HFFc6 (cell line): ENCODE measurements at regions not wholly inside any gene's neighbourhood (a gene's known extent, or its start where the extent isn't known, plus 50 kb on each side); places are given as distances from the start of the nearest gene placed in this dataset.

Experiments
- DNase-seq: peaks from one replicate; pipeline ENCODE4 v3.0.0-alpha.2; 2018
- H3K27ac Mint-ChIP-seq: 2 replicates; pipeline ENCODE4 v1.8.0; 2020; ENCODE audit warnings: mild to moderate bottlenecking, mixed read lengths
- H3K27me3 Mint-ChIP-seq: 2 replicates; pipeline ENCODE4 v1.8.0; 2021; ENCODE audit warnings: mild to moderate bottlenecking, moderate library complexity, mixed read lengths; ENCODE audit not compliant: insufficient read depth
- H3K36me3 Mint-ChIP-seq: 2 replicates; pipeline ENCODE4 v1.8.0; 2021; ENCODE audit warnings: low read depth, mixed read lengths
- H3K4me1 Mint-ChIP-seq: 2 replicates; pipeline ENCODE4 v1.8.0; 2020; ENCODE audit warnings: low read depth, mixed read lengths
- H3K4me3 Mint-ChIP-seq: 2 replicates; pipeline ENCODE4 v1.8.0; 2020; ENCODE audit warnings: mild to moderate bottlenecking, moderate library complexity, mixed read lengths
- H3K9me3 Mint-ChIP-seq: 2 replicates; pipeline ENCODE4 v1.8.0; 2020; ENCODE audit warnings: mild to moderate bottlenecking, mixed read lengths
- CTCF ChIP-seq: fragments of 200-600 bp; sonication (generic); IDR thresholded peaks from 2 replicates; pipeline ENCODE4 v1.5.0; 2021; ENCODE audit warnings: antibody characterized with exemption, mild to moderate bottlenecking

- no peaks in the 10 kb centered on the region; the same call in 1 of the 2 replicates for H3K36me3 Mint-ChIP-seq
- H3K27ac Mint-ChIP-seq: no peak overlapping the region
- no peaks in the 10 kb centered on the region for H3K4me1 Mint-ChIP-seq
- H3K27me3 Mint-ChIP-seq: no peaks in the 10 kb centered on the region
- H3K4me3 Mint-ChIP-seq: no peak overlapping the region
- DNase-seq: no peak
- peaks cover 31% of the 10 kb centered on the region for H3K9me3 Mint-ChIP-seq
- TF ChIP-seq CTCF: peak; percentile 69
These were observed 75.3 kb upstream of the OR4E1 start for GRCh38 chr14:21748869-21749303.

GRCh38 chr14:21735639-21736307 is 62.2 kb upstream of the OR4E1 start:
- H3K27ac Mint-ChIP-seq: no peak overlapping the region
- H3K9me3 Mint-ChIP-seq: peaks cover 27% of the 10 kb centered on the region
- no peak for DNase-seq
- no peak for TF ChIP-seq CTCF
- H3K4me1 Mint-ChIP-seq: no peaks in the 10 kb centered on the region
- no peak overlapping the region for H3K4me3 Mint-ChIP-seq
- peaks cover 5% of the 10 kb centered on the region; the same call in 1 of the 2 replicates for H3K36me3 Mint-ChIP-seq
- H3K27me3 Mint-ChIP-seq: no peaks in the 10 kb centered on the region

GRCh38 chr14:21735200-21735599 is 61.6 kb upstream of the OR4E1 start:
- Mint-ChIP-seq H3K4me3 (no peak overlapping the region), H3K27me3 (no peaks in the 10 kb centered on the region)

GRCh38 chr14:21734457-21735074 is 60.9 kb upstream of the OR4E1 start:
- H3K9me3 Mint-ChIP-seq: peaks cover 31% of the 10 kb centered on the region
- H3K4me1 Mint-ChIP-seq: no peaks in the 10 kb centered on the region
- H3K4me3 Mint-ChIP-seq: no peak overlapping the region
- DNase-seq: no peak
- no peaks in the 10 kb centered on the region for H3K27me3 Mint-ChIP-seq
- no peak overlapping the region for H3K27ac Mint-ChIP-seq
- peak; percentile 72 for TF ChIP-seq CTCF
- H3K36me3 Mint-ChIP-seq: peaks cover 5% of the 10 kb centered on the region; the same call in 1 of the 2 replicates

More at GRCh38 chr14:21735200-21735599, 61.6 kb upstream of the OR4E1 start:
- TF ChIP-seq CTCF: no peak
- no peak for DNase-seq
- peaks cover 27% of the 10 kb centered on the region for H3K9me3 Mint-ChIP-seq
- H3K4me1 Mint-ChIP-seq: no peaks in the 10 kb centered on the region
- no peak overlapping the region for H3K27ac Mint-ChIP-seq
- H3K36me3 Mint-ChIP-seq: peaks cover 5% of the 10 kb centered on the region; the same call in 1 of the 2 replicates

GRCh38 chr14:21729703-21730233 is 56.1 kb upstream of the OR4E1 start:
- H3K9me3 Mint-ChIP-seq: peaks cover 16% of the 10 kb centered on the region
- TF ChIP-seq CTCF: no peak
- no peak overlapping the region for H3K27ac Mint-ChIP-seq
- H3K36me3 Mint-ChIP-seq: peaks cover 5% of the 10 kb centered on the region; the same call in 1 of the 2 replicates
- no peak for DNase-seq
- H3K27me3 Mint-ChIP-seq: no peaks in the 10 kb centered on the region
- no peak overlapping the region for H3K4me3 Mint-ChIP-seq
- H3K4me1 Mint-ChIP-seq: no peaks in the 10 kb centered on the region
